Renal pelvis (tissue), 1 donor: ENCODE measurements at regions not wholly inside any gene's neighbourhood (a gene's known extent, or its start where the extent isn't known, plus 50 kb on each side); places are given as distances from the start of the nearest gene placed in this dataset.
"Not testable (repeated sequence)": the region's sequence is repeated elsewhere in the genome, so short reads cannot be mapped to it uniquely, and the experiment has no call there.

Source experiments
- DNase-seq: peaks from one replicate; pipeline ENCODE4 v3.0.0-alpha.2; 2013

DNA sequence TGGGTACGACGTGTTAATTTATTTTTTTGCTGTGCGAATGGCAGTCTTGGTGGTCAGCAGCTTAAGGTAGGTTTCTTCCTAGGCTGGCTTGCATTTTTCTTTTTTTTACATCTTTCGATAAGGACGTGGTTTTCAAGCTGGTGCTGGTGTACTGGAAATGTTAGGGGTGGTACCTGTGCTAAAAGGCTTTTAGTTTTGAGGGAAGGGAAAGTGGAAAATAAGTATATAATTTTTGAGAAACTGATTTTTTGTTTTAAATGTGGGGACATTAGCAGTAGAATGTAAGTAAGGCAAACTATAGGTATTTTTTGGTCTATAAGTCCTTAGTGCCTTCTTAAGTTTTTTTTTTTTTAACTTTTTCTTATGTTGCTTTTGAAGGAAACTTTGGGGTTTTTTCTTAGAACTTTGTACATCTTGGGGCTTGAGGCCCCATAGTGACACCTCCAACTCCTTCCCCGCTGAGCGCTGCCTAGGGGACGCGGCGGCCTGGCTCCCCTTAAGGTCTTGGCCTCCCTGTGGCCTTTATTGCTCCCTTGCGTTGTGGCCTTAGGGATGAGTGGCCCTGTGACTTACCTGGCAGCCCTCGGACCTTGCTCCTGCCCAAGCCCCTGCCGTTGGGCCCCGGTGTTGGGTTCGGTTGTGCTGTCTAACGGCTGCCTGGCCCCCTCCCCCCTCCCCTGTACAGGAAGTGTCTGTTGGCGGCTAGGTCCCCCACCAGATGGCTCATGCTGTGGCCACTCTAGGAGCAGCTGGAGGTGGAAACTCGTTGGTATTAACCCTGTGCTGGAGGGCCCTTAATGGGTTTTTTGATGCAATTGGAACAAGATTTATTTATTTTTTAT is 88.0 kb upstream of the RPRML start:
- peak; percentile 89 for DNase-seq

DNA sequence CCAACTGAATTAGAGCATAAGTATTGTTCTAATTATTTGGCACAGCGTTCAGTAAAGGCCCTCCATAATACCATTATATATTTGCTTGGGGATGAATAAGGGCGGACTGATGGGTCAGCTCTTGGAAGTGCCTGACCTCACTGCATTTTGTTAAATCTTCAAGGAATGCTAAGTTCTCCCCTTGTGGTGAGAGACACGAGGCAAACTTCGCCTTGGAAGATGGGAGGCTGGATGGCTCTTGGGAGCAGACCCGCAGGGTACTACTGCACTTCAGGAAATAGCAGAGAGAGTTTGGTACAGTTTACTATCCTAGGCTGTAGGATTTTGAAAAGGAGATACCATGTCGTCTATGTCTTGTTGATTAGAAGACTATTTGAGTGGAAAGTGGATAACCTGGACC is 87.0 kb upstream of the RPRML start:
- no peak for DNase-seq

DNA sequence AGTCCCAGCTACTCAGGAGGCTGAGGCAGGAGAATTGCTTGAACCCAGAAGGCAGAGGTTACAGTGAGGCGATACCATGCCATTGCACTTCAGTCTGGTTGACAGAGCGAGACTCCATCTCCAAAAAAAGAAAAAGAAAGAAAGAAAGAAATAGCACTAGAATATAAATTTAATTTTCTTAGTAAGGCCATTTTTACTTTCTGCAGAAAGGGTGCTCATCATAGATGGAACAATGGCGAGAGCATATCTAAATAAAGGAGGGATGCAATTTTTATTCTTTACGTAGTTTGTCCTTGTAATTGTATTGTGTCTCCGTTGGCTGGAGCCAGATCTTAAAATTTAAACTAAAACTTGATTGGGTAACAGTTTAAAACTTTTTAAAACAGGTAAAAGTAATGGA is 85.6 kb upstream of the RPRML start:
- no peak for DNase-seq

- DNase-seq = no peak
Measured at GRCh38 chr17:47063475-47063874, 84.4 kb upstream of the RPRML start.

DNA sequence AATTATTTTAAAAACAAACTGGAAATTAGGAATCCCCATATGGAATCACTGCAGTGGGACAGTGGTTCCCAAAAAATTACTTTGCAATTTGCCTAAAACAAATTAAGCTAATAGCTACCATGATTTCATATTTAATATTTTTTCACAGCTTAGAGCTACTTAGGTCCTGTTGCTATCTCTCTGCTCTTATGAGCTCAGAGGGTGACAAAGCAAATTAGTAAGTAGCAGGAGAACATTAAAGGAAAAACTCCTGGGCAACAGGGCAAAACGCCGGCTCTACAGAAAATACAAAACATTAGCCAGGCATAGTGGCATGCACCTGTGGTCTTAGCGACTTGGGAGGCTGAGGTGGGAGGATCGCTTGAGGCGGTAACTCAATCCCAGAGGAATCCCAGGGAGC is 83.8 kb upstream of the RPRML start:
- not testable (repeated sequence) for DNase-seq

GRCh38 chr17:47060005-47060404 is 81.0 kb upstream of the RPRML start:
- not testable (repeated sequence) for DNase-seq

GRCh38 chr17:47057830-47058229 is 78.8 kb upstream of the RPRML start:
- no peak for DNase-seq

DNA sequence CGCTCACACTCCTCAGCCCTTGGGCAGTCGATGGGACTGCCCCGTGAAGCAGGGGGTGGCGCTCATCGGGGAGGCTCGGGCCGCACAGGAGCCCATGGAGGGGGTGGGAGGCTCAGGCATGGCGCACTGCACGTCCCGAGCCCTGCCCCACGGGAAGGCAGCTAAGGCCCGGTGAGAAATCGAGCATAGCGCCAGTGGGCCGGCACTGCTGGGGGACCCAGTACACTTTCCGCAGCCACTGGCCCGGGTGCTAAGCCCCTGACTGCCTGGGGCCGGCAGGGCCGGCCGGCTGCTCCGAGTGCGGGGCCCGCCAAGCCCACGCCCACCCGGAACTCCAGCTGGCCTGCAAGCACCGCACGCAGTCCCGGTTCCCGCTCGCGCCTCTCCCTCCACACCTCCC is 78.2 kb upstream of the RPRML start:
- DNase-seq = not testable (repeated sequence)

- DNase-seq = not testable (repeated sequence)
Measured at GRCh38 chr17:47056687-47057086, 77.6 kb upstream of the RPRML start.
